Keratinocyte (primary cell): ENCODE measurements at regions not wholly inside any gene's neighbourhood (a gene's known extent, or its start where the extent isn't known, plus 50 kb on each side); places are given as distances from the start of the nearest gene placed in this dataset.

Source experiments
- DNase-seq: peaks from one replicate; pipeline ENCODE4 v3.0.0-alpha.2; 2011; ENCODE audit warnings: low read depth, missing footprints, low spot score
- FAIRE-seq: peaks from 2 replicates; lab custom pipeline; 2011; peaks lifted over from hg19 to GRCh38; lab: Jason Lieb, UNC
- H2AFZ ChIP-seq: 2 replicates; pipeline ENCODE4 v1.6.0; 2012; ENCODE audit warnings: low read length, control low read depth, inconsistent platforms; ENCODE audit not compliant: control insufficient read depth
- H3K27ac ChIP-seq: 2 replicates; pipeline ENCODE4 v1.5.1; 2011; ENCODE audit warnings: low read length; ENCODE audit not compliant: control insufficient read depth, insufficient read depth
- H3K27me3 ChIP-seq: 3 replicates; pipeline ENCODE4 v1.6.0; 2011; ENCODE audit warnings: low read length; ENCODE audit not compliant: control insufficient read depth, insufficient read depth; ENCODE audit errors: extremely low read depth
- H3K36me3 ChIP-seq, 2 experiments: 2 replicates in 1 of 2; 3 replicates in 1 of 2; pipeline ENCODE4 v1.5.1; 2011; ENCODE audit warnings: low read length in 2 of 2, mild to moderate bottlenecking in 1 of 2; ENCODE audit not compliant: control insufficient read depth in 2 of 2, insufficient read depth in 2 of 2; ENCODE audit errors: extremely low read depth in 1 of 2
- H3K4me1 ChIP-seq: 3 replicates; pipeline ENCODE4 v1.5.1; 2011; ENCODE audit warnings: low read length; ENCODE audit not compliant: control insufficient read depth, insufficient read depth; ENCODE audit errors: extremely low read depth
- H3K4me2 ChIP-seq: 3 replicates; pipeline ENCODE4 v1.6.0; 2011; ENCODE audit warnings: low read depth, low read length; ENCODE audit not compliant: control insufficient read depth, insufficient read depth; ENCODE audit errors: extremely low read depth
- H3K4me3 ChIP-seq, 3 experiments: fragments of 200-600 bp in 1 of 3; sonication (generic) in 1 of 3; 2 replicates in 2 of 3; 3 replicates in 1 of 3; pipeline ENCODE4 v1.5.1; 2011 to 2016; ENCODE audit warnings: low read length in 3 of 3, mild to moderate bottlenecking in 3 of 3, control low read depth in 2 of 3, inconsistent platforms in 1 of 3, low read depth in 1 of 3, mixed read lengths in 1 of 3, mixed run types in 1 of 3, moderate library complexity in 1 of 3; ENCODE audit not compliant: control insufficient read depth in 2 of 3, insufficient read depth in 2 of 3; ENCODE audit errors: extremely low read depth in 1 of 3
- H3K79me2 ChIP-seq: 2 replicates; pipeline ENCODE4 v1.6.0; 2012; ENCODE audit warnings: low read length; ENCODE audit not compliant: control insufficient read depth, insufficient read depth
- H3K9ac ChIP-seq: 3 replicates; pipeline ENCODE4 v1.6.0; 2011; ENCODE audit warnings: low read length; ENCODE audit not compliant: control insufficient read depth, insufficient read depth; ENCODE audit errors: extremely low read depth
- H3K9me1 ChIP-seq: 3 replicates; pipeline ENCODE4 v1.6.0; 2011; ENCODE audit warnings: low read length; ENCODE audit not compliant: control insufficient read depth, insufficient read depth; ENCODE audit errors: extremely low read depth
- H3K9me3 ChIP-seq: 2 replicates; pipeline ENCODE4 v1.5.1; 2012; ENCODE audit warnings: low read depth, low read length; ENCODE audit not compliant: control insufficient read depth
- H4K20me1 ChIP-seq: 3 replicates; pipeline ENCODE4 v1.6.0; 2011; ENCODE audit warnings: low read length; ENCODE audit not compliant: control insufficient read depth, insufficient read depth; ENCODE audit errors: extremely low read depth
- EZH2 ChIP-seq: IDR thresholded peaks from one replicate; pipeline ENCODE4 v1.6.1; 2012; ENCODE audit warnings: inconsistent platforms, mild to moderate bottlenecking, low read length, moderate library complexity
- dilution Hi-C: fragments of 300-500 bp; cut with MboI; formaldehyde crosslinking; loops from one replicate; pipeline ENCODE4 v1.7.0; 2020; ENCODE audit warnings: low sequenced_read_pairs; ENCODE audit not compliant: extremely low pct_ligation_motif_present
- TF ChIP-seq, protein P1 (sequence below), 3 experiments: IDR thresholded peaks in 1 of 3; conservative IDR thresholded peaks in 1 of 3; optimal IDR thresholded peaks in 1 of 3; 2 replicates in 2 of 3; 3 replicates in 1 of 3; pipeline versions ENCODE3 to v1.5.1; 2011; ENCODE audit warnings: low read length in 3 of 3, mild to moderate bottlenecking in 3 of 3, moderate library complexity in 2 of 3, control low read depth in 1 of 3, inconsistent platforms in 1 of 3; ENCODE audit not compliant: insufficient read depth in 2 of 3; ENCODE audit errors: extremely low read depth in 1 of 3

DNA sequence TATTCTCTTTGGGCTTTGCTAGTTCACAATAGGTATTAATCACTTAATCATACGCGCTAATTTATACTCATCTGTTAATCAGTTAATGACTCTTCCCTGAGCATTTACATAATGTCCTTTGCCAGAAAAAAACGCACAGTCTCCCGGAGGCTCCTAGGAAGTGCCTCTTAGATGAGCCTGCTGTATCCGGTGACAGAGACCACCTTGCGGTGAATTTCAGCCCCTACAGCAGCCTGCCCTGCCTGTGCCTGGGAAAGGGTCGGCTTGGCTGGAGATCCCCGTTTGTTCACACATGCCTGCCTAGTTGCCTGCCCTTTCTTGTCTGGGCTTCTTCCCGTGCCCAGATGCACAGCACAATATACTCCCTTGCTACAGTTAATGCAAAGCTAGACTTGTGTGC is 152.9 kb downstream of the ZBTB18 start:
- Histone ChIP-seq H3K9me1 (no peaks in the 10 kb centered on the region), H3K27me3 (peaks cover 2% of the 10 kb centered on the region), H3K4me3 (no peak overlapping the region), H3K79me2 (no peaks in the 10 kb centered on the region), H3K9ac (no peak overlapping the region), H3K36me3 (no peaks in the 10 kb centered on the region), H3K4me1 (peaks cover 9% of the 10 kb centered on the region), H3K9me3 (no peaks in the 10 kb centered on the region), H2AFZ (peak overlapping the region; percentile 51), H4K20me1 (no peaks in the 10 kb centered on the region), H3K4me2 (peak overlapping the region; percentile 59), H3K27ac (no peak overlapping the region)
- dilution Hi-C loops: no loop called here
- DNase-seq: no peak
- peak; percentile 41 for FAIRE-seq
- TF ChIP-seq EZH2: no peak
- TF ChIP-seq, protein P1, sequence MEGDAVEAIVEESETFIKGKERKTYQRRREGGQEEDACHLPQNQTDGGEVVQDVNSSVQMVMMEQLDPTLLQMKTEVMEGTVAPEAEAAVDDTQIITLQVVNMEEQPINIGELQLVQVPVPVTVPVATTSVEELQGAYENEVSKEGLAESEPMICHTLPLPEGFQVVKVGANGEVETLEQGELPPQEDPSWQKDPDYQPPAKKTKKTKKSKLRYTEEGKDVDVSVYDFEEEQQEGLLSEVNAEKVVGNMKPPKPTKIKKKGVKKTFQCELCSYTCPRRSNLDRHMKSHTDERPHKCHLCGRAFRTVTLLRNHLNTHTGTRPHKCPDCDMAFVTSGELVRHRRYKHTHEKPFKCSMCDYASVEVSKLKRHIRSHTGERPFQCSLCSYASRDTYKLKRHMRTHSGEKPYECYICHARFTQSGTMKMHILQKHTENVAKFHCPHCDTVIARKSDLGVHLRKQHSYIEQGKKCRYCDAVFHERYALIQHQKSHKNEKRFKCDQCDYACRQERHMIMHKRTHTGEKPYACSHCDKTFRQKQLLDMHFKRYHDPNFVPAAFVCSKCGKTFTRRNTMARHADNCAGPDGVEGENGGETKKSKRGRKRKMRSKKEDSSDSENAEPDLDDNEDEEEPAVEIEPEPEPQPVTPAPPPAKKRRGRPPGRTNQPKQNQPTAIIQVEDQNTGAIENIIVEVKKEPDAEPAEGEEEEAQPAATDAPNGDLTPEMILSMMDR (optimal IDR thresholded peaks at IDR 0.05 in 1 of 3, IDR thresholded peaks at IDR 0.05 in 1 of 3, conservative IDR thresholded peaks at IDR 0.05 in 1 of 3; ENCODE audit: extremely low read depth in 1 of 3, insufficient read depth in 2 of 3, low read length in 3 of 3): peak in 1 of 3 experiments; percentile 29

DNA sequence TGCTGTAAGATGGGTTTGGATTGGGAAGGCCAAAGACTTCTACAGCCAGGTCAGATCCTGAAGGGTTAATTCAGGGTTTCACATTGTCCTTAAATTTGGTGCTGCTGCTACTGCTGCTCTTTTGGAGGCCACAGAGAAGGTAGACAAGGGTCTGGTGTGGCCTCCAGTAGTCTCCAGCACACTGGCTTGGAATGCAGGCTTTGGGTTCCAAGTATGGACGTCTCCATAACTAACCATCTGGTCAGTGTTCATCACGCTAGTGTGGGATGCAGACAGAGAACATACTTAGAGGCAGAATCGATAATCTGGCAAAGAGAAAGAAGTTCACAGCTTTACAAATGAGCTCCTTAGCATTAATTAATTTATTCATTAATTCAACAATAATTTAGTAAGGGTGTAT is 154.1 kb downstream of the ZBTB18 start:
- no peak overlapping the region for H3K27ac ChIP-seq
- TF ChIP-seq, protein P1 (optimal IDR thresholded peaks at IDR 0.05 in 1 of 3, IDR thresholded peaks at IDR 0.05 in 1 of 3, conservative IDR thresholded peaks at IDR 0.05 in 1 of 3; ENCODE audit: extremely low read depth in 1 of 3, insufficient read depth in 2 of 3, low read length in 3 of 3): no peak
- no peak for TF ChIP-seq EZH2
- FAIRE-seq (no peak), DNase-seq (no peak)
- H3K4me1 ChIP-seq: peaks cover 9% of the 10 kb centered on the region
- H4K20me1 ChIP-seq: no peaks in the 10 kb centered on the region
- dilution Hi-C loops: no loop called here
- H3K9me1 ChIP-seq: no peaks in the 10 kb centered on the region
- no peak overlapping the region for H3K9ac ChIP-seq
- H3K4me2 ChIP-seq: no peak overlapping the region
- H2AFZ ChIP-seq: no peak overlapping the region
- H3K27me3 ChIP-seq: peaks cover 2% of the 10 kb centered on the region
- no peak overlapping the region for H3K4me3 ChIP-seq
- H3K79me2 ChIP-seq: no peaks in the 10 kb centered on the region
- no peaks in the 10 kb centered on the region for H3K36me3 ChIP-seq
- H3K9me3 ChIP-seq: no peaks in the 10 kb centered on the region
